Nephron progenitor cell (in vitro differentiated cells): ENCODE measurements at regions not wholly inside any gene's neighbourhood (a gene's known extent, or its start where the extent isn't known, plus 50 kb on each side); places are given as distances from the start of the nearest gene placed in this dataset.
"Not testable (repeated sequence)": the region's sequence is repeated elsewhere in the genome, so short reads cannot be mapped to it uniquely, and the experiment has no call there.

Experiments
- DNase-seq: peaks from one replicate; pipeline ENCODE4 v3.0.0; 2021
- H3K27ac Mint-ChIP-seq: 2 replicates; pipeline ENCODE4 v1.8.0; 2021; ENCODE audit warnings: mild to moderate bottlenecking, moderate library complexity, mixed read lengths
- H3K27me3 Mint-ChIP-seq: 2 replicates; pipeline ENCODE4 v1.8.0; 2021; ENCODE audit warnings: mild to moderate bottlenecking, low read depth, mixed read lengths; ENCODE audit not compliant: poor library complexity
- H3K36me3 Mint-ChIP-seq: 2 replicates; pipeline ENCODE4 v1.8.0; 2021; ENCODE audit warnings: low read depth, mixed read lengths
- H3K4me1 Mint-ChIP-seq: 2 replicates; pipeline ENCODE4 v1.8.0; 2021; ENCODE audit warnings: mixed read lengths
- H3K4me3 Mint-ChIP-seq: 2 replicates; pipeline ENCODE4 v1.8.0; 2021; ENCODE audit warnings: mild to moderate bottlenecking, moderate library complexity, mixed read lengths
- H3K9me3 Mint-ChIP-seq: 2 replicates; pipeline ENCODE4 v1.8.0; 2021; ENCODE audit warnings: mild to moderate bottlenecking, moderate library complexity, mixed read lengths
- CTCF ChIP-seq: fragments of 200-600 bp; sonication (generic); IDR thresholded peaks from 2 replicates; pipeline ENCODE4 v1.5.0; 2021; ENCODE audit warnings: antibody characterized with exemption

- peaks cover 5% of the 10 kb centered on the region for H3K4me1 Mint-ChIP-seq
- H3K27ac Mint-ChIP-seq: no peak overlapping the region
- no peak for DNase-seq
- H3K27me3 Mint-ChIP-seq: no peaks in the 10 kb centered on the region
- peaks cover under 1% of the 10 kb centered on the region for H3K9me3 Mint-ChIP-seq
- H3K4me3 Mint-ChIP-seq: no peak overlapping the region
- no peak for TF ChIP-seq CTCF
- H3K36me3 Mint-ChIP-seq: no peaks in the 10 kb centered on the region
These were observed 110.2 kb downstream of the MZT1 start for GRCh38 chr13:72617186-72617585.

GRCh38 chr13:72610251-72610891 is 117.1 kb downstream of the MZT1 start:
- H3K4me3 Mint-ChIP-seq: not testable (repeated sequence)
- peak overlapping the region; percentile 13 for H3K27ac Mint-ChIP-seq

GRCh38 chr13:72599178-72599743 is 128.2 kb downstream of the MZT1 start:
- Mint-ChIP-seq H3K9me3 (no peaks in the 10 kb centered on the region), H3K4me1 (peaks cover 5% of the 10 kb centered on the region), H3K36me3 (no peaks in the 10 kb centered on the region), H3K27ac (no peak overlapping the region), H3K4me3 (no peak overlapping the region), H3K27me3 (peaks cover 2% of the 10 kb centered on the region)
- DNase-seq: no peak
- no peak for TF ChIP-seq CTCF

More at GRCh38 chr13:72610251-72610891, 117.1 kb downstream of the MZT1 start:
- peaks cover 18% of the 10 kb centered on the region for H3K9me3 Mint-ChIP-seq
- H3K4me1 Mint-ChIP-seq, H3K36me3 Mint-ChIP-seq, DNase-seq, H3K27me3 Mint-ChIP-seq: not testable (repeated sequence)

- no peak overlapping the region for H3K27ac Mint-ChIP-seq
- no peaks in the 10 kb centered on the region for H3K4me1 Mint-ChIP-seq
- no peaks in the 10 kb centered on the region for H3K27me3 Mint-ChIP-seq
- H3K4me3 Mint-ChIP-seq: no peak overlapping the region
- H3K36me3 Mint-ChIP-seq: no peaks in the 10 kb centered on the region
- H3K9me3 Mint-ChIP-seq: no peaks in the 10 kb centered on the region
- TF ChIP-seq CTCF: no peak
- DNase-seq: no peak
These were observed 137.2 kb downstream of the MZT1 start for GRCh38 chr13:72590091-72590740.

GRCh38 chr13:72586518-72586917 is 140.9 kb downstream of the MZT1 start:
- no peak for DNase-seq
- Mint-ChIP-seq H3K4me1 (no peaks in the 10 kb centered on the region), H3K4me3 (no peak overlapping the region), H3K27ac (no peak overlapping the region), H3K9me3 (no peaks in the 10 kb centered on the region), H3K27me3 (no peaks in the 10 kb centered on the region), H3K36me3 (no peaks in the 10 kb centered on the region)
- TF ChIP-seq CTCF: no peak

GRCh38 chr13:72585254-72585653 is 142.2 kb downstream of the MZT1 start:
- Mint-ChIP-seq H3K27me3 (no peaks in the 10 kb centered on the region), H3K36me3 (no peaks in the 10 kb centered on the region), H3K4me3 (no peak overlapping the region), H3K9me3 (no peaks in the 10 kb centered on the region), H3K4me1 (no peaks in the 10 kb centered on the region), H3K27ac (no peak overlapping the region)
- no peak for DNase-seq
- TF ChIP-seq CTCF: no peak
